IMR-90 (cell line): ENCODE measurements at regions not wholly inside any gene's neighbourhood (a gene's known extent, or its start where the extent isn't known, plus 50 kb on each side); places are given as distances from the start of the nearest gene placed in this dataset.

ENCODE experiments used
- CEBPB ChIP-seq: IDR thresholded peaks from 2 replicates; pipeline ENCODE4 v1.6.1; 2012; ENCODE audit warnings: low read depth, low read length, improper control_type of control experiment
- TF ChIP-seq, protein P1 (sequence below): conservative IDR thresholded peaks from 2 replicates; pipeline ENCODE4 v1.5.1; 2012; ENCODE audit warnings: mild to moderate bottlenecking, low read depth, low read length, improper control_type of control experiment

DNA sequence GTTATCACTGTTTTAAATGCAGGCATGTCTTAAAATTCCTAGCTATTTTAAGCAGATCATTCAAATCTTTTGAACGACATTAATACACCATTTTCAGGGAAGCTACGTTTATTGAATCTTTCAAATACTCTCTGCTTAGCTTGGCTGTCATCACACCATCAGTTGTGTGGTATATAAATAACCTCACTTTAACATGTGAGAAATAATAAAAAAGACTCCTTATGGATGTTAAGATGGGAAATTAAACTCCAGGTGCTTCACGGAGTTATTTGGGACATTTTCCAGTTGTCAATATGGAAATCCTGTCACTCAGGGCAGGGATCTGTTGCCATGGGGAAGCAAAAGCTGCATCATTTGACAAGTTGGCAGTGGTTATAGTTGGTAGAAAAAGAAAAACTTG is 649.2 kb upstream of the CDH2 start:
- TF ChIP-seq, protein P1, sequence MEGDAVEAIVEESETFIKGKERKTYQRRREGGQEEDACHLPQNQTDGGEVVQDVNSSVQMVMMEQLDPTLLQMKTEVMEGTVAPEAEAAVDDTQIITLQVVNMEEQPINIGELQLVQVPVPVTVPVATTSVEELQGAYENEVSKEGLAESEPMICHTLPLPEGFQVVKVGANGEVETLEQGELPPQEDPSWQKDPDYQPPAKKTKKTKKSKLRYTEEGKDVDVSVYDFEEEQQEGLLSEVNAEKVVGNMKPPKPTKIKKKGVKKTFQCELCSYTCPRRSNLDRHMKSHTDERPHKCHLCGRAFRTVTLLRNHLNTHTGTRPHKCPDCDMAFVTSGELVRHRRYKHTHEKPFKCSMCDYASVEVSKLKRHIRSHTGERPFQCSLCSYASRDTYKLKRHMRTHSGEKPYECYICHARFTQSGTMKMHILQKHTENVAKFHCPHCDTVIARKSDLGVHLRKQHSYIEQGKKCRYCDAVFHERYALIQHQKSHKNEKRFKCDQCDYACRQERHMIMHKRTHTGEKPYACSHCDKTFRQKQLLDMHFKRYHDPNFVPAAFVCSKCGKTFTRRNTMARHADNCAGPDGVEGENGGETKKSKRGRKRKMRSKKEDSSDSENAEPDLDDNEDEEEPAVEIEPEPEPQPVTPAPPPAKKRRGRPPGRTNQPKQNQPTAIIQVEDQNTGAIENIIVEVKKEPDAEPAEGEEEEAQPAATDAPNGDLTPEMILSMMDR = no peak
- no peak for TF ChIP-seq CEBPB
